Esophagus squamous epithelium (tissue), 4 donors: ENCODE measurements at regions not wholly inside any gene's neighbourhood (a gene's known extent, or its start where the extent isn't known, plus 50 kb on each side); places are given as distances from the start of the nearest gene placed in this dataset.

Experiments
- POLR2A ChIP-seq, 4 donors: fragments of 450-650 bp; IDR thresholded peaks; one replicate each; pipeline ENCODE4 v1.6.1; 2017; ENCODE audit warnings: antibody characterized with exemption in 4 of 4, mild to moderate bottlenecking in 4 of 4, moderate library complexity in 3 of 4
- TF ChIP-seq, protein P1 (sequence below), 6 experiments: fragments of 450-650 bp in 4 of 6; fragments of 200-600 bp in 2 of 6; sonication (generic) in 2 of 6; IDR thresholded peaks; one replicate each; pipeline ENCODE4 v1.5.1; 2016 to 2019; ENCODE audit warnings: antibody characterized with exemption in 6 of 6, mild to moderate bottlenecking in 4 of 6, moderate library complexity in 4 of 6

DNA sequence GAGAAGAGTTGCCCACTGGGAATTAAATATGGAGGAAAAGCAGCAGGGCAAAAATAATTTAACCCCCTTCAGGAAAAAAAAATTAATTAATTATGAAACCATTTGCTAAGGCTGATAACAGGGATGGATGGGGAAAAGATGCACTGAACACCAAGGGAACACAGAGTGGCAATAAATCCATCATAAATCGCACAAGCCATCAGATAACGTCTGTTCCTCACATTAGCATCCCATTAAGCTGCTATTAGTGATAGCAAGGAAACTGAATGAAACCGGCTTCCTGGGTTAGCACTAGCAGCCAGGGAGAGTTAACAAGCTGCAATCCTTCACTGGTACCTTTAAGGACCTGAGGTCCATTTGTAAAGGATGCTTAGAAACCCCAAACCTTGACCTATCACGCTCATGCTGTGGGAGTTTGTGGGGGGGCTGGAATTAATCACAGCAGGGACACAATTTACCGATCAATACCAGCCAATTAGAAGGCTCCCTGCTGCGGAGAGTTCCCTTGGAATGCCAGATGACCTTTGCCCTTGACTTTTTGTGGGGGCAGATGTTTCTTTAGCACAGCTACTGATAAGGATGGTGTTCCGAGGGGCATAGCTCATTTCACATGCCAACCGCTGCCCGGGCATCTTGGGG, 175.5 kb upstream of the KLF7 start:
- TF ChIP-seq, protein P1, sequence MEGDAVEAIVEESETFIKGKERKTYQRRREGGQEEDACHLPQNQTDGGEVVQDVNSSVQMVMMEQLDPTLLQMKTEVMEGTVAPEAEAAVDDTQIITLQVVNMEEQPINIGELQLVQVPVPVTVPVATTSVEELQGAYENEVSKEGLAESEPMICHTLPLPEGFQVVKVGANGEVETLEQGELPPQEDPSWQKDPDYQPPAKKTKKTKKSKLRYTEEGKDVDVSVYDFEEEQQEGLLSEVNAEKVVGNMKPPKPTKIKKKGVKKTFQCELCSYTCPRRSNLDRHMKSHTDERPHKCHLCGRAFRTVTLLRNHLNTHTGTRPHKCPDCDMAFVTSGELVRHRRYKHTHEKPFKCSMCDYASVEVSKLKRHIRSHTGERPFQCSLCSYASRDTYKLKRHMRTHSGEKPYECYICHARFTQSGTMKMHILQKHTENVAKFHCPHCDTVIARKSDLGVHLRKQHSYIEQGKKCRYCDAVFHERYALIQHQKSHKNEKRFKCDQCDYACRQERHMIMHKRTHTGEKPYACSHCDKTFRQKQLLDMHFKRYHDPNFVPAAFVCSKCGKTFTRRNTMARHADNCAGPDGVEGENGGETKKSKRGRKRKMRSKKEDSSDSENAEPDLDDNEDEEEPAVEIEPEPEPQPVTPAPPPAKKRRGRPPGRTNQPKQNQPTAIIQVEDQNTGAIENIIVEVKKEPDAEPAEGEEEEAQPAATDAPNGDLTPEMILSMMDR (IDR thresholded peaks at IDR 0.05) = no peak
- no peak for TF ChIP-seq POLR2A (IDR thresholded peaks at IDR 0.05)
